DOHH2 (cell line): ENCODE measurements at regions not wholly inside any gene's neighbourhood (a gene's known extent, or its start where the extent isn't known, plus 50 kb on each side); places are given as distances from the start of the nearest gene placed in this dataset.
A peak's percentile ranks its signal among the peaks of the same experiment; 100 is the strongest.

ENCODE experiments used
- H3F3A ChIP-seq: fragments of 200-600 bp; sonication (generic), shearing (Covaris generic); 2 replicates; pipeline ENCODE4 v1.6.0; 2016; ENCODE audit warnings: antibody characterized with exemption, mild to moderate bottlenecking; ENCODE audit not compliant: control insufficient read depth, insufficient read depth
- H3K27ac ChIP-seq: fragments of 200-600 bp; sonication (generic); 2 replicates; pipeline ENCODE4 v1.5.1; 2014; ENCODE audit warnings: low read depth, mild to moderate bottlenecking, low read length, moderate library complexity
- H3K27me3 ChIP-seq: fragments of 200-600 bp; sonication (generic); 2 replicates; pipeline ENCODE4 v1.6.1; 2014; ENCODE audit warnings: mild to moderate bottlenecking, low read length, mixed read lengths; ENCODE audit not compliant: control insufficient read depth
- H3K36me3 ChIP-seq: fragments of 200-600 bp; sonication (generic); 2 replicates; pipeline ENCODE4 v1.6.1; 2014; ENCODE audit warnings: mild to moderate bottlenecking, low read length, moderate library complexity, mixed read lengths; ENCODE audit not compliant: control insufficient read depth
- H3K4me1 ChIP-seq: fragments of 200-600 bp; sonication (generic); 2 replicates; pipeline ENCODE4 v1.6.1; 2014; ENCODE audit warnings: mild to moderate bottlenecking, low read length, mixed read lengths; ENCODE audit not compliant: control insufficient read depth
- H3K4me2 ChIP-seq: fragments of 200-600 bp; sonication (generic); 2 replicates; pipeline ENCODE4 v1.6.0; 2014; ENCODE audit warnings: mild to moderate bottlenecking, low read length, moderate library complexity
- H3K4me3 ChIP-seq: fragments of 200-600 bp; sonication (generic); 2 replicates; pipeline ENCODE4 v1.5.1; 2014; ENCODE audit warnings: mild to moderate bottlenecking, low read length, mixed read lengths
- H3K79me2 ChIP-seq: fragments of 200-600 bp; sonication (generic); 2 replicates; pipeline ENCODE4 v1.6.1; 2014; ENCODE audit warnings: mild to moderate bottlenecking, low read length, mixed read lengths; ENCODE audit not compliant: control insufficient read depth
- H3K9me2 ChIP-seq: fragments of 200-600 bp; sonication (generic); replicated peaks from 2 replicates; pipeline ENCODE4 v1.6.1; 2014; ENCODE audit warnings: mild to moderate bottlenecking, low read length, mixed read lengths; ENCODE audit not compliant: control insufficient read depth
- H3K9me3 ChIP-seq: fragments of 200-600 bp; sonication (generic); 2 replicates; pipeline ENCODE4 v1.6.1; 2014; ENCODE audit warnings: antibody characterized with exemption, low read length, mixed read lengths; ENCODE audit not compliant: control insufficient read depth, insufficient read depth
- H4K20me1 ChIP-seq: fragments of 200-600 bp; sonication (generic); 2 replicates; pipeline ENCODE4 v1.6.0; 2014; ENCODE audit warnings: low read depth, mild to moderate bottlenecking, antibody characterized with exemption, low read length, moderate library complexity; ENCODE audit not compliant: control insufficient read depth, insufficient read depth
- CTCF ChIP-seq: fragments of 200-600 bp; sonication (generic); IDR thresholded peaks from one replicate; pipeline ENCODE4 v1.5.1; 2014; ENCODE audit warnings: antibody characterized with exemption, mild to moderate bottlenecking, low read depth, low read length; ENCODE audit not compliant: poor library complexity, severe bottlenecking
- EZH2phosphoT487 ChIP-seq: fragments of 200-600 bp; sonication (generic); IDR thresholded peaks from 2 replicates; pipeline ENCODE4 v1.6.1; 2017; ENCODE audit warnings: borderline replicate concordance, mild to moderate bottlenecking, antibody characterized with exemption, low read length, moderate library complexity, mixed read lengths

DNA sequence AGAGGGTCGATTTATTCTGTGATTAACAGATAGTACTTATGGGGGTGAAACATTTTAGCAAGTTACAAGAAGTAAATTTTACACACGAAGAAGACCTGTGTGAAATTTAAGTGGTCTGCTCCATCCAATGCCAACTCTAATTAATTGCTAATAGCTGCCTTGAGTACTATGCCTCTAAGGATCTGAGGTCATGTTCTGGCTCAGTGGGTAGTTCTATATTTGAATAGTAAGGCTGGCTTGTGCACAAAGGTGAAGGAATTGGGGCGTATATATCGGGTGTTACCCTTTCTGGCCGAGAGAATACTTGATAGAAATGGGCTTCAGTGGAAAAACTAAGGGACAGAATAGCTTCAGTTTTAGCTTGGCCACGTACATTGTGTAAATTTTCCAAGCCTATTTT lies 345.2 kb upstream of the ANKRD30A start:
- no peaks in the 10 kb centered on the region for H3K79me2 ChIP-seq
- no peaks in the 10 kb centered on the region for H3F3A ChIP-seq
- no peak overlapping the region for H3K27ac ChIP-seq
- H3K27me3 ChIP-seq, result no peaks in the 10 kb centered on the region
- no peaks in the 10 kb centered on the region for H4K20me1 ChIP-seq
- H3K4me3 ChIP-seq, result no peak overlapping the region
- H3K4me2 ChIP-seq, result no peak overlapping the region
- TF ChIP-seq EZH2phosphoT487 (no peak), CTCF (no peak)
- H3K9me2 ChIP-seq, result no peaks in the 10 kb centered on the region
- no peaks in the 10 kb centered on the region for H3K4me1 ChIP-seq
- no peaks in the 10 kb centered on the region for H3K9me3 ChIP-seq
- H3K36me3 ChIP-seq, result no peaks in the 10 kb centered on the region

DNA sequence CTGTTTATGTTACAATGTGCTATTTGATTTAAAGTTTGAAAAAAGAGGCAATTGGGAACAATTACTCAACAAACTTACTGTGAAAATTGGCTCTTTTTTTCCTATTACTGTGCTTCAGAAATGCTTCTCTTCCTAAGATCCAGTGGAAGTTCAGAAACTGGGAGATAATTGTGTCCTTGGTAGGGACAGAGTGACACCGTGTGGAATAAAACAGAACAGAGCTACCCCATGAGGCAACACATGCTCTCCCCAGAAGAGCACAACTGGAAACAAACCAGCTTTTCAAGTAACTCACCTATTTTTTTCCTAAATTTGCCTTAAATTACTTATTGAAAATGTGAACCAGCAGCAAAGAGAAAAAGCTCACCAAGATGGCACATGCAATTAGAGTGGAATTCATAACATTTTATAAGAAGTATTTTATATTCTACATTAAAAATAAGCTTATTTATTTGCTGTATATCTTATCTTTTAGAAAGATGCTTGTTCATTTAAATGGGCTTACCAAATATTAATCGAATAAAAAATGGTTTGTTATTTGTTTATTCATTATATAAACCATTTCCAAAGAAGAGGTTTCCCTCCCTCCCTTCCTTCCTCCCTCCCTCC lies 346.1 kb upstream of the ANKRD30A start:
- H4K20me1 ChIP-seq, result no peaks in the 10 kb centered on the region
- no peak overlapping the region for H3K4me3 ChIP-seq
- no peaks in the 10 kb centered on the region for H3K36me3 ChIP-seq
- TF ChIP-seq CTCF (peak; percentile 22), EZH2phosphoT487 (no peak)
- H3K4me2 ChIP-seq, result no peak overlapping the region
- H3K9me3 ChIP-seq, result no peaks in the 10 kb centered on the region
- no peaks in the 10 kb centered on the region for H3F3A ChIP-seq
- no peaks in the 10 kb centered on the region for H3K4me1 ChIP-seq
- H3K27ac ChIP-seq, result no peak overlapping the region
- H3K9me2 ChIP-seq, result no peaks in the 10 kb centered on the region
- H3K79me2 ChIP-seq, result no peaks in the 10 kb centered on the region
- no peaks in the 10 kb centered on the region for H3K27me3 ChIP-seq

DNA sequence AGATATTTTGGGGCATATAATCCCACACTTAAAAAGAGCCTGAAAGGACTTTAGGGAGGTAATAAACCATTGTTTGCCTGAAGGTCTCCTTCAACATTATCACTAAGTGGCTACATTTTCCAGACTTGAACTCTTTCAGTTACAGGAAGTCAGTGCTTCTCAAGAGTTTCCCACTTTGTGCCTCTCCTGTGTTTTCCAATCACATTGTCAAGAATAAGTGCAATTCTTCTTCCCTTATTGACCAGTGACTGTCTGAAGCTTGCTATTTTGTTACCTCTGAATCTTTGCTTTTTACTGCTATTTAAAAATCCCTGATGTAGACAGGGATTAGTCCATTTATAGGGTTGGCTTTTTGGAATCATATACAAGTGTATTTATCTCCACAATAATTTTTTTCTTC lies 346.7 kb upstream of the ANKRD30A start:
- Histone ChIP-seq H3K36me3 (no peaks in the 10 kb centered on the region), H3K9me2 (no peaks in the 10 kb centered on the region), H3K4me1 (no peaks in the 10 kb centered on the region), H3K79me2 (no peaks in the 10 kb centered on the region), H3K27ac (no peak overlapping the region), H4K20me1 (no peaks in the 10 kb centered on the region), H3K4me2 (no peak overlapping the region), H3F3A (no peaks in the 10 kb centered on the region), H3K27me3 (no peaks in the 10 kb centered on the region), H3K9me3 (no peaks in the 10 kb centered on the region), H3K4me3 (no peak overlapping the region)
- TF ChIP-seq CTCF (no peak), EZH2phosphoT487 (no peak)
